Astrocyte (in vitro differentiated cells and primary cell): ENCODE measurements at regions not wholly inside any gene's neighbourhood (a gene's known extent, or its start where the extent isn't known, plus 50 kb on each side); places are given as distances from the start of the nearest gene placed in this dataset.

Experiments used
- DNase-seq: peaks from one replicate; pipeline ENCODE4 v3.0.0-alpha.2; 2010; ENCODE audit warnings: low read depth
- FAIRE-seq: peaks from 2 replicates; lab custom pipeline; 2011; peaks lifted over from hg19 to GRCh38; lab: Jason Lieb, UNC
- H2AFZ ChIP-seq: 2 replicates; pipeline ENCODE4 v1.6.0; 2012; ENCODE audit warnings: low read depth, low read length, inconsistent platforms
- H3K27ac ChIP-seq: 2 replicates; pipeline ENCODE4 v1.5.1; 2011; ENCODE audit warnings: low read depth, low read length, inconsistent platforms
- H3K27me3 ChIP-seq: 2 replicates; pipeline ENCODE4 v1.6.0; 2011; ENCODE audit warnings: low read length, inconsistent platforms; ENCODE audit not compliant: insufficient read depth
- H3K36me3 ChIP-seq: 2 replicates; pipeline ENCODE4 v1.5.1; 2011; ENCODE audit warnings: low read length, inconsistent platforms; ENCODE audit not compliant: insufficient read depth
- H3K4me1 ChIP-seq: 2 replicates; pipeline ENCODE4 v1.5.1; 2011; ENCODE audit warnings: low read length, inconsistent platforms; ENCODE audit not compliant: insufficient read depth
- H3K4me2 ChIP-seq: 2 replicates; pipeline ENCODE4 v1.6.0; 2012; ENCODE audit warnings: low read length, inconsistent platforms
- H3K4me3 ChIP-seq: 2 replicates; pipeline ENCODE4 v1.5.1; 2011; ENCODE audit warnings: low read depth, mild to moderate bottlenecking, low read length, inconsistent platforms; ENCODE audit not compliant: insufficient read depth
- H3K79me2 ChIP-seq: 2 replicates; pipeline ENCODE4 v1.6.0; 2012; ENCODE audit warnings: mild to moderate bottlenecking, low read length, inconsistent platforms; ENCODE audit not compliant: insufficient read depth
- H3K9ac ChIP-seq: 2 replicates; pipeline ENCODE4 v1.6.0; 2012; ENCODE audit warnings: mild to moderate bottlenecking, low read length, inconsistent platforms
- H3K9me3 ChIP-seq: 2 replicates; pipeline ENCODE4 v1.5.1; 2012; ENCODE audit warnings: low read depth, mild to moderate bottlenecking, low read length, inconsistent platforms; ENCODE audit not compliant: insufficient read depth
- H4K20me1 ChIP-seq: 2 replicates; pipeline ENCODE4 v1.6.0; 2012; ENCODE audit warnings: low read length, inconsistent platforms; ENCODE audit not compliant: insufficient read depth
- H3K27ac Mint-ChIP-seq: one replicate; pipeline ENCODE4 v1.8.0; 2021; ENCODE audit warnings: mild to moderate bottlenecking, mixed read lengths; ENCODE audit not compliant: unreplicated experiment
- H3K27me3 Mint-ChIP-seq: one replicate; pipeline ENCODE4 v1.8.0; 2021; ENCODE audit warnings: low read depth, mixed read lengths; ENCODE audit not compliant: unreplicated experiment
- H3K36me3 Mint-ChIP-seq: one replicate; pipeline ENCODE4 v1.8.0; 2021; ENCODE audit warnings: low read depth, mixed read lengths; ENCODE audit not compliant: unreplicated experiment
- H3K4me1 Mint-ChIP-seq: one replicate; pipeline ENCODE4 v1.8.0; 2021; ENCODE audit warnings: low read depth, mixed read lengths; ENCODE audit not compliant: unreplicated experiment
- H3K4me3 Mint-ChIP-seq: one replicate; pipeline ENCODE4 v1.8.0; 2021; ENCODE audit warnings: mild to moderate bottlenecking, moderate library complexity, mixed read lengths; ENCODE audit not compliant: unreplicated experiment
- H3K9me3 Mint-ChIP-seq: one replicate; pipeline ENCODE4 v1.8.0; 2021; ENCODE audit warnings: mild to moderate bottlenecking, mixed read lengths; ENCODE audit not compliant: unreplicated experiment
- CTCF ChIP-seq: IDR thresholded peaks from 2 replicates; pipeline ENCODE4 v1.5.1; 2011; ENCODE audit warnings: low read depth, mild to moderate bottlenecking, inconsistent platforms, low read length, moderate library complexity; ENCODE audit not compliant: insufficient read depth
- EZH2 ChIP-seq: IDR thresholded peaks from 2 replicates; pipeline ENCODE4 v1.6.1; 2012; ENCODE audit warnings: mild to moderate bottlenecking, low read length, inconsistent platforms; ENCODE audit not compliant: insufficient read depth

DNA sequence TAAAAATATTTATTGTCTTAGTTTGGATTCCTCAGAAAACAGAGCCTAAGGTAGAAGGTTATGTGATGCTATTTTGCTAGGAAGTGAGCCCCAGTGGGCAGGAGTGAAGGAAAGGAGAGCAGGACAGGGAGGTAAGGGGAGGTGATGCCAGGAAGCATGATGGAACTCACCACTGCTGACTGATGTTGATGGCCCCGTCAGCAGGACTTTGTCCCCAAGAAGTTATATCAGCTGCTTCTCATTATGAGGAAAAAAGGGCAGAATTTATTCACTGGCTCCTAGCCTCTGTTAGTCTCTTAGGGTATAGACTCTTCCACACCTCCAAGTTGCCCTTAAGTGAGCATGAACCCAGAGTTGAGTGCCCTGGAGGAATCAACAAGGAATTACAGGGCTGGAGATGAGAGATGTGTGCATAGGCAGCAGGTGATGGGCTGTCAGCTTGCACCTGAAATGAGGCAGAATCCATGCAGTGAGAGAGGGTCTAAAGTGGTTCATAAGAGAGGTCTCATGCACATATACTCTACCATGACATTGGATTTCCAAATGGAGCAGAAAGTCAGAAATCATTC, 120.6 kb upstream of the NIPBL start:
- FAIRE-seq (no peak), DNase-seq (no peak)
- H3K4me1 Mint-ChIP-seq: no peaks in the 10 kb centered on the region
- Histone ChIP-seq H3K27ac (no peak overlapping the region), H3K36me3 (no peaks in the 10 kb centered on the region), H3K9ac (no peak overlapping the region), H3K9me3 (no peaks in the 10 kb centered on the region), H4K20me1 (no peaks in the 10 kb centered on the region), H3K27me3 (peaks cover 5% of the 10 kb centered on the region), H3K4me1 (no peaks in the 10 kb centered on the region), H3K4me3 (no peak overlapping the region), H2AFZ (no peak overlapping the region), H3K4me2 (no peak overlapping the region), H3K79me2 (no peaks in the 10 kb centered on the region)
- no peaks in the 10 kb centered on the region for H3K9me3 Mint-ChIP-seq
- H3K27ac Mint-ChIP-seq: no peak overlapping the region
- no peak overlapping the region for H3K4me3 Mint-ChIP-seq
- TF ChIP-seq EZH2: no peak
- no peak for TF ChIP-seq CTCF
- no peaks in the 10 kb centered on the region for H3K36me3 Mint-ChIP-seq
- H3K27me3 Mint-ChIP-seq: peaks cover 10% of the 10 kb centered on the region

- no peaks in the 10 kb centered on the region for H3K4me1 ChIP-seq
- H3K4me2 ChIP-seq: no peak overlapping the region
- H2AFZ ChIP-seq: no peak overlapping the region
- DNase-seq: no peak
- H3K36me3 ChIP-seq: no peaks in the 10 kb centered on the region
- H3K27ac ChIP-seq: no peak overlapping the region
- no peaks in the 10 kb centered on the region for H3K79me2 ChIP-seq
- no peak overlapping the region for H3K4me3 ChIP-seq
- H3K27ac Mint-ChIP-seq: no peak overlapping the region
- peaks cover 5% of the 10 kb centered on the region for H3K27me3 ChIP-seq
- H3K9me3 Mint-ChIP-seq: no peaks in the 10 kb centered on the region
- no peak overlapping the region for H3K9ac ChIP-seq
- no peaks in the 10 kb centered on the region for H3K9me3 ChIP-seq
- H3K4me1 Mint-ChIP-seq: no peaks in the 10 kb centered on the region
- H4K20me1 ChIP-seq: no peaks in the 10 kb centered on the region
- FAIRE-seq: no peak
- no peaks in the 10 kb centered on the region for H3K36me3 Mint-ChIP-seq
- H3K27me3 Mint-ChIP-seq: peaks cover 10% of the 10 kb centered on the region
- no peak overlapping the region for H3K4me3 Mint-ChIP-seq
- TF ChIP-seq CTCF (no peak), EZH2 (no peak)
Observed at GRCh38 chr5:36756848-36757247, 119.7 kb upstream of the NIPBL start.

- peaks cover 5% of the 10 kb centered on the region for H3K27me3 ChIP-seq
- peaks cover 2% of the 10 kb centered on the region for H3K9me3 Mint-ChIP-seq
- no peak overlapping the region for H3K4me3 ChIP-seq
- no peak overlapping the region for H3K4me3 Mint-ChIP-seq
- TF ChIP-seq EZH2: no peak
- H3K4me1 ChIP-seq: no peaks in the 10 kb centered on the region
- H2AFZ ChIP-seq: no peak overlapping the region
- H4K20me1 ChIP-seq: no peaks in the 10 kb centered on the region
- H3K4me1 Mint-ChIP-seq: no peaks in the 10 kb centered on the region
- no peaks in the 10 kb centered on the region for H3K79me2 ChIP-seq
- no peak overlapping the region for H3K27ac Mint-ChIP-seq
- DNase-seq: no peak
- no peaks in the 10 kb centered on the region for H3K36me3 Mint-ChIP-seq
- no peaks in the 10 kb centered on the region for H3K9me3 ChIP-seq
- no peak overlapping the region for H3K9ac ChIP-seq
- no peaks in the 10 kb centered on the region for H3K36me3 ChIP-seq
- FAIRE-seq: no peak
- H3K4me2 ChIP-seq: no peak overlapping the region
- no peak overlapping the region for H3K27ac ChIP-seq
- peaks cover 8% of the 10 kb centered on the region for H3K27me3 Mint-ChIP-seq
Observed at GRCh38 chr5:36759117-36759516, 117.5 kb upstream of the NIPBL start.
